ENCODE measurements at regions not wholly inside any gene's neighbourhood (a gene's known extent, or its start where the extent isn't known, plus 50 kb on each side); places are given as distances from the start of the nearest gene placed in this dataset.

GRCh38 chr3:82261637-82262036 lies 500.2 kb upstream of the GBE1 start:
- Mint-ChIP-seq H3K4me1 (ENCODE audit: low read depth) (no peaks in the 10 kb centered on the region), H3K9me3 (ENCODE audit: low read depth) (no peaks in the 10 kb centered on the region), H3K4me3 (ENCODE audit: unreplicated experiment) (no peak overlapping the region), H3K27ac (ENCODE audit: unreplicated experiment) (no peak overlapping the region), H3K27me3 (ENCODE audit: low read depth) (no peaks in the 10 kb centered on the region), H3K36me3 (ENCODE audit: low read depth) (no peaks in the 10 kb centered on the region)
- DNase-seq (ENCODE audit: low spot score): no peak
- TF ChIP-seq, protein P1, sequence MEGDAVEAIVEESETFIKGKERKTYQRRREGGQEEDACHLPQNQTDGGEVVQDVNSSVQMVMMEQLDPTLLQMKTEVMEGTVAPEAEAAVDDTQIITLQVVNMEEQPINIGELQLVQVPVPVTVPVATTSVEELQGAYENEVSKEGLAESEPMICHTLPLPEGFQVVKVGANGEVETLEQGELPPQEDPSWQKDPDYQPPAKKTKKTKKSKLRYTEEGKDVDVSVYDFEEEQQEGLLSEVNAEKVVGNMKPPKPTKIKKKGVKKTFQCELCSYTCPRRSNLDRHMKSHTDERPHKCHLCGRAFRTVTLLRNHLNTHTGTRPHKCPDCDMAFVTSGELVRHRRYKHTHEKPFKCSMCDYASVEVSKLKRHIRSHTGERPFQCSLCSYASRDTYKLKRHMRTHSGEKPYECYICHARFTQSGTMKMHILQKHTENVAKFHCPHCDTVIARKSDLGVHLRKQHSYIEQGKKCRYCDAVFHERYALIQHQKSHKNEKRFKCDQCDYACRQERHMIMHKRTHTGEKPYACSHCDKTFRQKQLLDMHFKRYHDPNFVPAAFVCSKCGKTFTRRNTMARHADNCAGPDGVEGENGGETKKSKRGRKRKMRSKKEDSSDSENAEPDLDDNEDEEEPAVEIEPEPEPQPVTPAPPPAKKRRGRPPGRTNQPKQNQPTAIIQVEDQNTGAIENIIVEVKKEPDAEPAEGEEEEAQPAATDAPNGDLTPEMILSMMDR (IDR thresholded peaks at IDR 0.05): no peak

DNA sequence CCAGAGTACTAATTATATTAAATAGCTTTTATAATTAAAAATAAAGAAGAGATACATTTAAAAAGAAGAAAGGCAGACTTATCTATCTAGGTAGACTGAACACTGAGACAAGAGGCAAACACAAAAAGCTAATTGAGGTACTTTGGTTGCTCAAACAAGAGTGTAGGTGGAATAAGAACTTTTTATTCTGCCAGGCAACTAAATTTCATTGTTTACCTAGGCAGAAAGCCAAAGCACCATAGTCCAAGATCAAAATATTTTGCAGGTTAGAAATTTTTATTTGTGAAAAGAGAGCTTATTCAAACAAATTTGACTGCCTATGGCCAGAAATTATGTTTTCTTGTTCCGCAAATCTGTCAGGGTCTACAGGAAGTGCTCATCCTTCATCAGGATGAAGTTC lies 499.6 kb upstream of the GBE1 start:
- H3K27me3 Mint-ChIP-seq (ENCODE audit: low read depth): no peaks in the 10 kb centered on the region
- no peak overlapping the region for H3K4me3 Mint-ChIP-seq (ENCODE audit: unreplicated experiment)
- no peak for DNase-seq (ENCODE audit: low spot score)
- no peaks in the 10 kb centered on the region for H3K4me1 Mint-ChIP-seq (ENCODE audit: low read depth)
- no peaks in the 10 kb centered on the region for H3K36me3 Mint-ChIP-seq (ENCODE audit: low read depth)
- H3K9me3 Mint-ChIP-seq (ENCODE audit: low read depth): no peaks in the 10 kb centered on the region
- TF ChIP-seq, protein P1 (IDR thresholded peaks at IDR 0.05): no peak
- H3K27ac Mint-ChIP-seq (ENCODE audit: unreplicated experiment): no peak overlapping the region

GRCh38 chr3:82259994-82260393 lies 498.5 kb upstream of the GBE1 start:
- TF ChIP-seq, protein P1 (IDR thresholded peaks at IDR 0.05): no peak
- no peak for DNase-seq (ENCODE audit: low spot score)
- Mint-ChIP-seq H3K27me3 (ENCODE audit: low read depth) (no peaks in the 10 kb centered on the region), H3K4me3 (ENCODE audit: unreplicated experiment) (no peak overlapping the region), H3K36me3 (ENCODE audit: low read depth) (no peaks in the 10 kb centered on the region), H3K27ac (ENCODE audit: unreplicated experiment) (no peak overlapping the region), H3K4me1 (ENCODE audit: low read depth) (no peaks in the 10 kb centered on the region), H3K9me3 (ENCODE audit: low read depth) (no peaks in the 10 kb centered on the region)

DNA sequence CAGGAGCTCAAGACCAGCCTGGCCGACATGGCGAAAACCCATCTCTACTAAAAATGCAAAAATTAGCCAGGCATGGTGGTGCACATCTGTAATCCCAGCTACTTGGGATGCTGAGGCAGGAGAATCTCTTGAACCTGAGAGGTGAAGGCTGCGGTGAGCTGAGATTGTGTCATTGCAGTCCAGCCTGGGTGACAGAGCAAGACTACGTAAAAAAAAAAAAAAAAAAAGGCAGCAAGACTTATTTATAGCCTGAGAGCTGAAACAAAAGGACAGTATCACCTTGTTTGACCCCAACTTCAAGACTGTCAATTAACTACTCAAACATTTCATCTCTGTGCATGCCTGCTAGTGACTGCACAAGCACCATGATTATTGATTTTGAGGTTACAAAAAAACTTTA lies 478.9 kb upstream of the GBE1 start:
- no peak for DNase-seq (ENCODE audit: low spot score)
- Mint-ChIP-seq H3K27ac (ENCODE audit: unreplicated experiment) (no peak overlapping the region), H3K27me3 (ENCODE audit: low read depth) (peaks cover 2% of the 10 kb centered on the region), H3K4me1 (ENCODE audit: low read depth) (no peaks in the 10 kb centered on the region), H3K36me3 (ENCODE audit: low read depth) (no peaks in the 10 kb centered on the region), H3K9me3 (ENCODE audit: low read depth) (no peaks in the 10 kb centered on the region), H3K4me3 (ENCODE audit: unreplicated experiment) (no peak overlapping the region)
- TF ChIP-seq, protein P1 (IDR thresholded peaks at IDR 0.05): no peak

DNA sequence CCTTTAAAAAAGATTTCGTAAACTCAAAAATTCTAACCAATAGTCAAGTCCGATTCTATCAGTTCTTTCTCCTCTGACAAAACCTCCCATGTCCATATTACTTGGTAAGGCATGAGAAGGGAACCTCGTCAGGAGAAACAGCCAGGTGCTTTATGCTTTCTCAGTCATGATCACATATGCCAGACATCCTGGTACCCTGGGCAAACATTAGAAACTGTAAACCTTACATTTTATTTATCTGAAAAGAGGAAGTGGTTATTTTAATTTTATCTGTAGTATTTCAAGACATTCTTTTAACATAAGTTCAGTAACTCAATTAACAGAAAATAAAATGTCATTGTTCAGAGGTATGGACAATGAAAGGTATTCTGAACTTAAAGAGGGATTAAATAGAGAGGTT lies 474.8 kb upstream of the GBE1 start:
- no peaks in the 10 kb centered on the region for H3K9me3 Mint-ChIP-seq (ENCODE audit: low read depth)
- H3K27ac Mint-ChIP-seq (ENCODE audit: unreplicated experiment): no peak overlapping the region

More for the DNA sequence above, 474.8 kb upstream of the GBE1 start:
- DNase-seq (ENCODE audit: low spot score): no peak
- TF ChIP-seq, protein P1 (IDR thresholded peaks at IDR 0.05): no peak
- Mint-ChIP-seq H3K36me3 (ENCODE audit: low read depth) (no peaks in the 10 kb centered on the region), H3K4me3 (ENCODE audit: unreplicated experiment) (no peak overlapping the region), H3K4me1 (ENCODE audit: low read depth) (no peaks in the 10 kb centered on the region), H3K27me3 (ENCODE audit: low read depth) (peaks cover 4% of the 10 kb centered on the region)
